Lower leg skin (tissue), 3 donors: ENCODE measurements at regions not wholly inside any gene's neighbourhood (a gene's known extent, or its start where the extent isn't known, plus 50 kb on each side); places are given as distances from the start of the nearest gene placed in this dataset.

Experiments
- POLR2A ChIP-seq, 2 donors: fragments of 450-650 bp; IDR thresholded peaks; one replicate each; pipeline ENCODE4 v1.6.1; 2016 to 2017; ENCODE audit warnings: antibody characterized with exemption in 2 of 2, mild to moderate bottlenecking in 1 of 2, moderate library complexity in 1 of 2
- TF ChIP-seq, protein P1 (sequence below), 3 donors: fragments of 450-650 bp; IDR thresholded peaks; one replicate each; pipeline ENCODE4 v1.5.1; 2016; ENCODE audit warnings: antibody characterized with exemption in 3 of 3, mild to moderate bottlenecking in 3 of 3, moderate library complexity in 2 of 3

DNA sequence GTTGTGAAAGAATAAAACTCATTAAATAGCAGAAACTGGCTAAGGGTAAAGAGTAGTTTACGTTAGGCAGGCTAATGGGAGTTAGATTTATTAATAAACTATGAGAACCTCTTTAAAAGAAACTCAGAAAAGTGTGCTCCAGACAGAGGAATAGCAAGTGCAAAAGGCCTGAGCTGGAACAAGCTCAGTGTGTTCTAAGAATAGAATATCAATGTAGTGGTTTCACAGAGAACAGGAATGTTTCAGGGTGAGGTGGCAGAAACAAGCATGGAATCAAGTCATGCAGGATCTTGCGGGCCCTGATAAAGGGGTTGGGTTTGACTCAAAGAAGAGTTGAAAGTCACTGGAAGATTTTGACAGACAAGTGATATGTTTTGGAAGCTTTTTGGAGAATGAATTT lies 164.0 kb upstream of the HS3ST3A1 start:
- TF ChIP-seq, protein P1, sequence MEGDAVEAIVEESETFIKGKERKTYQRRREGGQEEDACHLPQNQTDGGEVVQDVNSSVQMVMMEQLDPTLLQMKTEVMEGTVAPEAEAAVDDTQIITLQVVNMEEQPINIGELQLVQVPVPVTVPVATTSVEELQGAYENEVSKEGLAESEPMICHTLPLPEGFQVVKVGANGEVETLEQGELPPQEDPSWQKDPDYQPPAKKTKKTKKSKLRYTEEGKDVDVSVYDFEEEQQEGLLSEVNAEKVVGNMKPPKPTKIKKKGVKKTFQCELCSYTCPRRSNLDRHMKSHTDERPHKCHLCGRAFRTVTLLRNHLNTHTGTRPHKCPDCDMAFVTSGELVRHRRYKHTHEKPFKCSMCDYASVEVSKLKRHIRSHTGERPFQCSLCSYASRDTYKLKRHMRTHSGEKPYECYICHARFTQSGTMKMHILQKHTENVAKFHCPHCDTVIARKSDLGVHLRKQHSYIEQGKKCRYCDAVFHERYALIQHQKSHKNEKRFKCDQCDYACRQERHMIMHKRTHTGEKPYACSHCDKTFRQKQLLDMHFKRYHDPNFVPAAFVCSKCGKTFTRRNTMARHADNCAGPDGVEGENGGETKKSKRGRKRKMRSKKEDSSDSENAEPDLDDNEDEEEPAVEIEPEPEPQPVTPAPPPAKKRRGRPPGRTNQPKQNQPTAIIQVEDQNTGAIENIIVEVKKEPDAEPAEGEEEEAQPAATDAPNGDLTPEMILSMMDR (IDR thresholded peaks at IDR 0.05), result no peak
- no peak for TF ChIP-seq POLR2A (IDR thresholded peaks at IDR 0.05)
